WTC11 (cell line): ENCODE measurements at regions not wholly inside any gene's neighbourhood (a gene's known extent, or its start where the extent isn't known, plus 50 kb on each side); places are given as distances from the start of the nearest gene placed in this dataset.

Experiments
- CTCF ChIP-seq: fragments of 200-600 bp; IDR thresholded peaks from 2 replicates; pipeline ENCODE4 v1.8.0; 2022; ENCODE audit warnings: antibody characterized with exemption
- E2F1 ChIP-seq: sonication (generic); formaldehyde crosslinking; IDR thresholded peaks from 2 replicates; pipeline ENCODE4 v1.8.0; 2022; ENCODE audit warnings: mild to moderate bottlenecking, missing genetic modification reagents
- ERG ChIP-seq: fragments of 250-450 bp; sonication (Bioruptor Pico); IDR thresholded peaks from 2 replicates; pipeline ENCODE4 v1.8.0; 2021; ENCODE audit warnings: mild to moderate bottlenecking
- FOXP1 ChIP-seq: sonication (generic); formaldehyde crosslinking; IDR thresholded peaks from 2 replicates; pipeline ENCODE4 v1.8.0; 2022; ENCODE audit warnings: missing genetic modification reagents, mild to moderate bottlenecking, moderate library complexity, borderline replicate concordance
- IRF2 ChIP-seq: sonication (generic); formaldehyde crosslinking; IDR thresholded peaks from 2 replicates; pipeline ENCODE4 v1.8.0; 2022; ENCODE audit warnings: low read depth, missing genetic modification reagents, borderline replicate concordance
- MAX ChIP-seq: sonication (generic); formaldehyde crosslinking; IDR thresholded peaks from 2 replicates; pipeline ENCODE4 v1.8.0; 2022; ENCODE audit warnings: mild to moderate bottlenecking, missing genetic modification reagents
- NR2C2 ChIP-seq: sonication (generic); formaldehyde crosslinking; IDR thresholded peaks from 2 replicates; pipeline ENCODE4 v1.8.0; 2022; ENCODE audit warnings: mild to moderate bottlenecking, missing genetic modification reagents
- TEAD4 ChIP-seq: sonication (generic); formaldehyde crosslinking; IDR thresholded peaks from 2 replicates; pipeline ENCODE4 v1.8.0; 2022; ENCODE audit warnings: mild to moderate bottlenecking, missing genetic modification reagents
- ZNF121 ChIP-seq: sonication (generic); formaldehyde crosslinking; IDR thresholded peaks from 2 replicates; pipeline ENCODE4 v1.8.0; 2023; ENCODE audit warnings: missing genetic modification reagents

GRCh38 chr10:8803992-8804391, 749.5 kb downstream of the GATA3 start:
- TF ChIP-seq ERG (CRISPR knock-in tag) (no peak), CTCF (no peak), MAX (CRISPR knock-in tag) (no peak), IRF2 (CRISPR knock-in tag) (no peak), E2F1 (no peak), FOXP1 (CRISPR knock-in tag) (no peak), ZNF121 (CRISPR knock-in tag) (no peak), TEAD4 (CRISPR knock-in tag) (no peak), NR2C2 (CRISPR knock-in tag) (no peak)
